SK-MEL-5 (cell line): ENCODE measurements at regions not wholly inside any gene's neighbourhood (a gene's known extent, or its start where the extent isn't known, plus 50 kb on each side); places are given as distances from the start of the nearest gene placed in this dataset.
"Not testable (repeated sequence)": the region's sequence is repeated elsewhere in the genome, so short reads cannot be mapped to it uniquely, and the experiment has no call there.

ENCODE experiments used
- DNase-seq: peaks from one replicate; pipeline ENCODE4 v3.0.0-alpha.2; 2016; ENCODE audit warnings: low read depth, low spot score
- in situ Hi-C: cut with HindIII; loops from 2 replicates; pipeline ENCODE4 v1.10.0; 2016; ENCODE audit warnings: low sequenced_read_pairs, high pct_unique_total_duplicates, low pct_unique_long_range_greater_than_20kb

DNA sequence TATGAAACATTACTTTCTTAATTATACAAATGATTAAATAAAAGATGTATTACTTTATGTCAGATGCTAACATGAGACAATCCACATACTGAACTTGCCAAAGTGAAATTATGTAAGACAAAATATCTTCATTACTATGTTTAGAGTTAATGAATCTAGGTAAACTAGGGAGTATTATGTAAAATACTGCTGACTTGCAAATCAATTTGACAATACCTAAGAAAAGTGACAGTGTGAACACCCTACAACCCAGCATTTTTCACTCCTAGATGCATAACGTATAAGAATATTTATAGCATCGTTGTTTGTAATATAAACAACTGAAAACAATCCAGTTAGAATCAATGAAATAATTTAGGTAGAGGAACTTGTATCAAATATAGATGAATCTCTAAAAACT, 546.3 kb downstream of the MAGEB5 start:
- in situ Hi-C loops, result no loop called here
- no peak for DNase-seq

DNA sequence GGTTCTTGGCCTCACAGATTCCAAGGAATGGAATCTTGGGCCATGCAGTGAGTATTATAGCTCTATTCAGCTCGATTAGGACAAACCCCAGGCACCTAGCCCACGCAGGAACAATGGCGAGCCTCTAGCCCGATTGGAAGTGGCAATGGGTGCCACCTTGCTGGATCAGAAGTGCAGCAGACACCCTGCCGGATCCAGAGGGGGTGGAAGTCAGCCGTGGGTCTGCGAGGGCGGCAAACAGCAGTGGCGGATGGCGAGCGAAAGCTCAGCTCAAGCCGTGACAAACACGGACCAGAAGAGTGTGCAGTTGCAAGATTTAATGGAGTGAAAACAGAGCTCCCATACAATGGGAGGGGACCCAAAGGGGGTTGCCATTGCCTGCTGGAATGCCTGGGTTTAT, 539.8 kb downstream of the MAGEB5 start:
- DNase-seq, in situ Hi-C loops: not testable (repeated sequence)

DNA sequence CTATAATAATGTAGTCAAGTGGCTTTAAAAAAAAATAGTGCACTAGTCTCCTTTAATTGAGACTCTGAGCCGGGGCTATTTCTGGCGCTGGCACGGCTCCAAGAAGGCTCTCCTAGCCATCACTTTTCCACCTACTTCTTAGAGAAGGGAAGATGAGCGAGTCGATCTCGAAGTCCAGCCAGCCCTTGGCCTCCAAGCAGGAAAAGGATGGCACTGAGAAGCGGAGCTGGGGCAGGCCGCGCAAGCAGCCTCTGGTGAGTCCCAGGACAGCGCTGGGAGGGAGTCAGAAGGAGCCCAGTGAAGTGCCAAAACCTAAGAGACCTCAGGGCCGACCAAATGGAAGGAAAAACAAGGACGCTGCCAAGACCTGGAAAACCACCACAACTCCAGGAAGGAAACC, 531.9 kb downstream of the MAGEB5 start:
- DNase-seq, result no peak
- in situ Hi-C loops, result no loop called here

DNA sequence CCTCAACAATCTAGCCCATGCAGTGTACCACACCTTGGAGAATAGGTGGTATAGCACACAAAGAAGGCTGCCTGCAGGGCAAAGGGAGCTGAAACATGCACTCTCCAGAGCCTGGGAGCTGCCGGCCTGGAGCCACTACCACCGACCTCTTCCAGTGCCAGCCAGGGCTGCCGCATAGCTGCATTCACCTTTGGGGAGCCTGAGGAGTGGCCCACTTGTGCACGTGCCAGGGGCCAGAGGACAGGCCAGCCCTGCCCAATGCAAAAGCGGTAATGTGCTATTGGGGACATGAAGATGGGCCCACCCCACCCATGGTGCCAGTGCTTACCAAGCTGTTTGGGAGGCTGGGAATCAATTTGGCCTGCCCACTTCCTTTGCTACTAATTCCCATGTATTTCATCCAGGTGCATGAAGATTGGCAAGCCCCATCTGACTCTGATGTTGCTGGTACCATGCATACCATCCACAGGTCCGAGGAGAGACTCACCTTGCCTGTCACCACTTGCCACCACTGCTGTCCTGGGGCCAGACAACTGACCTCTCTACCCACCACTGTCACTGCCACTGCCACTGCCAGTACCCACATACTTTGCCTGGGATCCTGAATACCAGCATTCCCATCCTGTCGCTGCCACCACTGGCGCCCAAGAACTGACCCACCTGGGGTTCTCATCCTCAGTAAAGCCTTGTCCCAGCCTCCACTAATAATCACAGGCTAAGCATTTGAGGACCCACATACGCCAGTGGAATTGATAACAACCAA, 506.9 kb downstream of the MAGEB5 start:
- in situ Hi-C loops, result no loop called here
- DNase-seq, result no peak

DNA sequence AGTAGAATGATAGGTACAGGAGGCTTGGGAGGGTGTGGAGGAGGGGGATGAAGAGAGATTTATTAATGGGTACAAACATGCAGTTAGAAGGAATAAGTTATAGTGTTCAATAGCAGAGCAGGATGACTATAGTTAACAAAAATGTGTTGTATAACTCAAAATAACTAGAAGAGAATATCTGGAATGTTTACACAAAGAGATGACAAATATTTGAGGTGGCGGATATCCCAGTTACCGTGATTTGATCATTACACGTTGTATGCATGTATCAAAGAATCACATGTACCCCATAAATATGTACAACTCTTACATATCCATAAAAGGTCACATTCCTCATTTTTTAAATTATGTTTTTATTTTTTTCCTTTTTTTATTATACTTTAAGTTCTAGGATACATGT, 456.6 kb downstream of the MAGEB5 start:
- DNase-seq, result no peak
- in situ Hi-C loops, result no loop called here

DNA sequence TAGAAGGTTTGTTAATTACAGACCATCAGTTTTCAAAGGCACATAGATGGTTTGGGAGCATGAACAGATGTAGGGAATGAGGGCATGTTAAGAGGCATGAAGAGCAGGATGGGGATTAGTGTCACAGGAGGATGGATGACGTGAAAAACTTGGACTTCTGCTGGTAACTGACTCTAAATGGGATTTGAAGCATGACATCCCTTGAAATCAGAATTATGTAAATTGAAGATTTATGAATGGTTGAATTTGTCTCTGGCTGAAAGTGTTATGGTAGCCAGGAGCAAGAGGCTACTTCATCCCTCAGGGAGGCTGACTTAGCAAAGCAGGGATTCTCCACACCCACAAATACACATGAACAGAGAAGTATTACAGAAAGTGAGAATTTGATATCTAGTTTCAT, 454.6 kb downstream of the MAGEB5 start:
- in situ Hi-C loops, result no loop called here
- no peak for DNase-seq

DNA sequence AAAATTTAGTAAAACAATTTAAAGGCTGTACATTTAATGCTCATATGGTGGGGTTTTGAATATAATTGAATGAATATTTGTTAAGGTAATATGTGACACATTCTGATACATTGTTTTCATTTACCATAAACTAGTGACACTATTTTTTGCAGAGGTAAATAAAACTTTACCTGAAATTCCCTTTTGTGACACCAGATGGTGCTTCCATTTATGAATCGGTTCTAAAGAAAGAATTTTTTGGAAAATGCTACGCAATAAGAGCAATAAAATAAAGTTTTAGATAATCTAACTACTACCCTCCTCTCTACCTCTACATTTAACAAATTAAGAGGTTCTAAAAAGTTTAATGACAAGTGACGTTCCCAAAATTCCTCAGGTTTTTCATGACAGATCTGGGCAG, 448.9 kb downstream of the MAGEB5 start:
- in situ Hi-C loops, result no loop called here
- DNase-seq, result no peak

DNA sequence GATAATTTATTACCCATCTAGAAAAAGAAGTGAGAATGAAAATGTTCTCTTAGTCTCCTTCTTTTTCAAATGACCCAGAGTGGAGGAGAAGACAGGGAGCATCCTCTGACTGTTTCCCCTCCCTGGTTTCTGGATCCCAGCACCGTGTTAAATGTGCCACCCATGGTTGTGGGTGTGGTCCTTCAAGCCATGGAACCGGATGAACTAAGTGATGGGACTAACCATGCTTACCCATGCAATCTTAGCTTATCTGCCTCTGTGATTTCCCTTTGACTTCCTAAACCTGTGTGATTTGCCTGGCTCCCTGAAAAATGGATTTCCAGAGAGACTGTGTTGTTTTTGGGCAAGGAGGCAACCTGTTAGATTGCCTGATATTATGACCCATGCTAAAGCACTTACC, 437.1 kb downstream of the MAGEB5 start:
- in situ Hi-C loops, result no loop called here
- DNase-seq, result no peak

DNA sequence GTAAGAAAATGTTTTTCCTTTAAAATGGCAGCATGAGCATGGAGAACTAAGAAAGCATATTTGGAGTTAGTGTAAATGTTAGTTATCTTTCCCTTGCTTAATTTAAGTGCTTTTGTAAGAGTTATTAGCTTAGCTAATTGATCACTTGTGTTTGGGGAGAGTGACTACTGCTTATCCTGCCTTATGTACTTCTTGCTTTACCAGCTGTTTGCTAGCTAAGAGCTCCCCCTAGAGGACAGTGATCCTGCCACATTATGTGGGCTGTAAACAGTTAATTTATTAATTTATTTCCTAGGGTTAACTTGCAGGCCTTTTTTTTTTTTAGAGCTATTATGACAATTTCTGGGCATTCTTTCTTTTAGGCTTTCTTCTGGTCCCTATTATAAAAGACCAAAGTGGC, 435.8 kb downstream of the MAGEB5 start:
- peak; percentile 43 for DNase-seq

DNA sequence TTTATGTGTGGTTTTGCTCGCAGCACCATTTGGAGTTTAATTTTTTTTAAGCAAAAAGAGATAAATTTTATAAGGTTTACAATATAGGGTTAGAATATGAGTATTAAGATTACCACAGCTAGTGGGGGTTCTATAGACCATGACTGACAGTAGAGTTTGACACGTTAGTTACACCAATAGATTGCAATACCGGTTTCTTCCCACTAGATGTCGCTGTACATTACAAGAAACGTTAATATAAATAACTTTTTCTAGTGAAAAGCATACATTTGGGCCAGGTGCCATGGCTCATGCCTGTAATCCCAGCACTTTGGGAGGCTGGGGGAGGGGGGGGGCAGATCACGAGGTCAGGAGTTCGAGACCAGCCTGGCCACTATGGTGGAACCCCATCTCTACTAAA, 433.6 kb downstream of the MAGEB5 start:
- peak; percentile 56 for DNase-seq
- in situ Hi-C loops, result no loop called here

More for the DNA sequence above, 435.8 kb downstream of the MAGEB5 start:
- in situ Hi-C loops, result no loop called here

DNA sequence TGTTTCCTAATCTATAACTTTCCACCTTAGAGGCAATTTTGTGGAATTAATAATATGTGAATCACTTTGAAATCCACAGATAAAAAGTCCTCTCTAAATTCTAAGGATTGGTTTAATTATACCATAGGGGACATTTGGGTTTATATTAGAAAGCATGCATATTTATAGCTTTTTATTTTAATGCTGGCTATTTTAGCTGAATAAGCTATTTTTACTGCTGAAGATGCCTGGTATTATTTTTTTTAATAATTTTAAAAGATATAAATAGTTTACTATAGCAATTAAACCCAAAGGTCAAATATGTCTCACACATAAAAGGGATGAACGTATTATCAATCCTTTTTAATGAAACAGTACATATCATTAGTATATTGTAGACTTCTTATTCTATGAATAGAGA, 415.4 kb downstream of the MAGEB5 start:
- DNase-seq, result no peak
- in situ Hi-C loops, result no loop called here

DNA sequence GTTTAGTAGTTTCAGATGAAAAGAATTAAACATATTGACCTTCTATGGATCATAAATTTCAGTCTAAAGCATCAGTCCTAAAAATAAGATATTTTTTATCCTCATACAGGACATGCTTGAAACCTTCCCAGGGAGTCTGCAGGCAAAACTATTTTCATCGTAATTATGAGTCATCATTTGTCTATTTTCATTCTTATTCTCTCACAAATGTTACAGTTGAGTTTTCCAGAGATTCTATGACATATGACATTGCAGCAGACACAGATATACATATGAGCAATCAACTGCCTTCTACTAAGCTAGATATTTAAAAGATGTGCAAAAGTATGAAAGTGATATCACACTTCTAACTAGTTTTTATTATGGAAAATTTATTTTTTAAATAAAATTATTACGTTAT, 398.0 kb downstream of the MAGEB5 start:
- DNase-seq, result no peak
- in situ Hi-C loops, result no loop called here

DNA sequence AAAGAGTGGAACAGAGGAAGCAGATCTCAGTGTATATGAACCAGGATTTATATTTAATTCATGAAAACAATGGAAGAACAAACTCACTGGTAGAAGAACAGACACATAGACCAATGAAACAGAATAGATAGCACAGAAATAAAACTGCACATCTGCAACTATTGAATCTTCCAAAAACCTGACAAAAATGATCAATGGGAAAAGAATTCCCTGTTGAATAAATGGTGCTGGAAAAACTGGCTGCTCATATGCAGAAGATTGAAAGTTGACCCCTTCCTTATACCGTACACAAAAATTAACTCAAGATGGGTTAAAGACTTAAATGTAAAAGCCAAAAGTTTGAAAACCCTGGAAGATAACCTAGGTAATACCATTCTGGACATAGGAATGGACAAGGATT, 391.0 kb downstream of the MAGEB5 start:
- in situ Hi-C loops, result no loop called here
- DNase-seq, result no peak

DNA sequence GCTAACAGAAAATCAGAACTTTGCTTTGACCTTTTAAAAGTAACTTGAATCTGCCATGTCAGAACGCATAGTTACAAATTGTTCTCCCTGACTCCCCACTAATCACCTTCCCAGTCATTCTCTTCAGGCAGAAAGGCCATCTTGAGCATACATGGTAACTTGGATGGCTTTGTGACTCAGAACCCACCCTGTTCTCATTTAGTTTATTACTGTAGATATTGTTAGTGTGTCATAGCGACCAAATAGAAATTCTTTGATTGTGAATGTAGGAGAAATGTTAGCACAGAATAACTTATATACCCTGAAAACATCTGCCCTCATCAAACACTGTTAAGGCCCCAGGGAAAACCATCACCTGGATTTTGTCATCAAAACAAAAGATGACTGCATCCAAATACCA, 382.0 kb downstream of the MAGEB5 start:
- in situ Hi-C loops, result no loop called here
- DNase-seq, result no peak

DNA sequence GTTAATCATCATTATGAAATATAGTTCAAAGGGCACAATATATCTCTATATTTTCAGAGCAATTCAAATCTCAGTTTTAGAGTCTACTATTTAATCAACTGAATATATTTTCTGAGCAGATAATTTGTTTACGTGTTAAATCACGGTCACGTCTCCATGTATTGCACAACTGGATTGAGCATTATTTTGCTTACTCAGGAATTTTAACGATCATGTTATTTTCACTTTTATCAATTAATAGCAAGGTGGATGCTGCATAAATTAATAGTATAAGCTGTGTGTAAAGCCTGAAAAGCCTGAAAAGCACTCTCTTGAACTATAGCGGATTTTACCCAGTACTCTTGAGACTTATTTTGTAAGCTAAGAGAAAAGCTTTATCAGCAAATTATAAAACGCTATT, 374.9 kb downstream of the MAGEB5 start:
- in situ Hi-C loops, result no loop called here

DNA sequence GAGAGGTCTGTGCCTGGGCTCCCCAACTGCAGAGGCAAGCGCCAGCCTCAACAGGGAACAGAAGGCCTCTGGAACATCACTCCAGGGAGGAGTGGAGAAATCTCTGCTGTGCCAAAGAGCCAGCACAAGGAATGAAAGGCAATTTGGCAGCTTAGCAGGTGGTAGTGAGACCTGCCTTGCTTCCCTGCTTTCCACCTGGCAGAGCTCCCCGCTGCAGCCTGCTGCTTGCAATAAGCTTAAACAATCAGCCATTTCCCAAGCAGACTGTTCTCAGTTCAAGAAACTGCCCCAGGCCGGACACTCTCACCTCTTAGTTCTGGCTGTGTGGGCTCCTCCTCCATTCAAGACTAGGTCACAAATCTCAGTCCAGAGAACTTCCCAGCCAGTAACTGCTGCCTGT, 370.6 kb downstream of the MAGEB5 start:
- DNase-seq, result no peak
- in situ Hi-C loops, result no loop called here

More for the DNA sequence above, 374.9 kb downstream of the MAGEB5 start:
- DNase-seq, result peak; percentile 4

DNA sequence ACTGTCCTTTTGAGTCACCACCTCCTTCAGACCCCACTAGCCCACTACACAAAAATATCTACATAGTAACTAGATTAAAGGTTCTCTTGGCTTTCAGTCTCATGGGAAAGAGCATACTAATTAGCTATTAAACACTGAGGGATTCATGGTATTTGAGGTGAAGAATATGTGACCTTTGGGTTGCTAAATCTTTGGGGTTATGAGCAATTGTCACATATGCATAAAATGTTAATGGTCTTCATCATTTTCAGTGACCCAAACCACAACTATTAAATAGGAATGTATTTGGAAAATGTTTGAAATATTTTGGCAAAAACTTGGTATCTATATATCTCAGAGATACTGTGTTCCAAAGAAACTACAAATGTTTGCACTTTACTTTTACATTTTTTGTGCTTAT, 365.1 kb downstream of the MAGEB5 start:
- DNase-seq, result no peak
- in situ Hi-C loops, result no loop called here

DNA sequence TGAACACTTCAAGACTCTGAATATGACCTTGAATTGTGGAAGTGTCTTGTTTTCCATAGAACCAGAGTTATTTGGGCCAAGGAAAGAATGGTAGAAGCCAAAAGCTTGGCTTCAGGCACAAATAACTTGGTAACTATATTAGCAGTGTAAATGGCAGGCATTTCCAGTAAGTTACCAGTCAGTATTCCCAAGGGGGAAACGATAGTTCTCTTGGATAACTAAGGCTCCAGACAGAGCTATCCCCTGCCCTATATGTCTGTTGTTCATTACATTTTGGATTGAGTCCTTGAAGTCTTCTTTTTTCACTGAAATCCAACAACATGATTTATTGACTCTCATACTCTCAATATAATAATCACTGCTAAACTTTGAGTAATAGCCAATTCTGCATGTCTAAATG, 364.1 kb downstream of the MAGEB5 start:
- DNase-seq, result no peak
- in situ Hi-C loops, result no loop called here

DNA sequence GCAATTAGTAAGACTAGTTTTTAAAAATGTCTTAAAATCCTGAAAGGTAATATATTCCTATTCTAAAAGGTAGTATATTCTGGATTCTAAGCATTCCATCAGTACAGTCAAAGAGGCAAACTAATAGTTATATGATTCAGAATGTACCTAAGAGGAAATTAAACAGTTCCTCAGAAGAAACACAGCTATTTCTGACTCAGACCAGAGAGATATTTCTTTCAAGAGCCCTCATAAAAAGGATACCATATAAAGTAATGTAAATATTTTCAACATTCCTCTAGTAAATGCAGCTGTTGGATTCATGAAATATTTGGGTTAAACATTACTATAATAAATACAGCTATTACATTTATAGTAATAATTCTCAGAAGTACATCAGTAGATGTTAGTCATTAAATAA, 358.3 kb downstream of the MAGEB5 start:
- in situ Hi-C loops, result no loop called here
- no peak for DNase-seq

DNA sequence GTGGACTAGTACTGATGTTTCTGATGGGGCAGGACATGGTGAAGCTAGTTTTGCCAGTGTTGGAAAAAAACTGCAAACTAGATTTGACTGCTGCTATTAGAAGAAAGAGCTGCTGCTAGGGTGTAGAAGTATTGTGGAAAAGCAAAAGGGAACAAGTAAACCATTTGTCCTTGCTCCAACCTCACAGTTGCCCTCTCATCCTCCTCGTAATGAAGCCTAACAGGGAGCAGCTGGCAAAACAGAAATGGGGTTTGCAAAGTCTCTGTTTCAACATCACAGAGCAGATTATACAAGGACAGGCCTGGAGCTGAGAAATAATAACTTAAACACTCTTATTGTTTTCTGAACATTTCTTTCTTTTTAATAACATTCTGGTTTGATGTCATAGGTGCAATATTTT, 346.2 kb downstream of the MAGEB5 start:
- in situ Hi-C loops, result no loop called here
- DNase-seq, result peak; percentile 1
